Gastrocnemius medialis (tissue), 4 donors: ENCODE measurements at regions not wholly inside any gene's neighbourhood (a gene's known extent, or its start where the extent isn't known, plus 50 kb on each side); places are given as distances from the start of the nearest gene placed in this dataset.

ENCODE experiments used
- CTCF ChIP-seq, 5 experiments: fragments of 450-650 bp in 3 of 5; fragments of 200-600 bp in 2 of 5; sonication (generic) in 2 of 5; IDR thresholded peaks in 4 of 5; conservative IDR thresholded peaks in 1 of 5; 1 replicate in 4 of 5; 2 replicates in 1 of 5; pipeline ENCODE4 v1.5.1; 2016 to 2019; ENCODE audit warnings: antibody characterized with exemption in 5 of 5, mild to moderate bottlenecking in 3 of 5, moderate library complexity in 3 of 5
- POLR2A ChIP-seq, 2 donors: fragments of 450-650 bp; IDR thresholded peaks; one replicate each; pipeline ENCODE4 v1.6.1; 2017; ENCODE audit warnings: antibody characterized with exemption in 2 of 2, mild to moderate bottlenecking in 2 of 2, moderate library complexity in 2 of 2

- no peak for TF ChIP-seq CTCF (IDR thresholded peaks at IDR 0.05 in 4 of 5, conservative IDR thresholded peaks at IDR 0.05 in 1 of 5)
- no peak for TF ChIP-seq POLR2A (IDR thresholded peaks at IDR 0.05)
Observed at GRCh38 chr3:182019926-182020325, 308.2 kb downstream of the SOX2 start.
